ENCODE measurements at regions not wholly inside any gene's neighbourhood (a gene's known extent, or its start where the extent isn't known, plus 50 kb on each side); places are given as distances from the start of the nearest gene placed in this dataset.

- TF ChIP-seq, protein P1, sequence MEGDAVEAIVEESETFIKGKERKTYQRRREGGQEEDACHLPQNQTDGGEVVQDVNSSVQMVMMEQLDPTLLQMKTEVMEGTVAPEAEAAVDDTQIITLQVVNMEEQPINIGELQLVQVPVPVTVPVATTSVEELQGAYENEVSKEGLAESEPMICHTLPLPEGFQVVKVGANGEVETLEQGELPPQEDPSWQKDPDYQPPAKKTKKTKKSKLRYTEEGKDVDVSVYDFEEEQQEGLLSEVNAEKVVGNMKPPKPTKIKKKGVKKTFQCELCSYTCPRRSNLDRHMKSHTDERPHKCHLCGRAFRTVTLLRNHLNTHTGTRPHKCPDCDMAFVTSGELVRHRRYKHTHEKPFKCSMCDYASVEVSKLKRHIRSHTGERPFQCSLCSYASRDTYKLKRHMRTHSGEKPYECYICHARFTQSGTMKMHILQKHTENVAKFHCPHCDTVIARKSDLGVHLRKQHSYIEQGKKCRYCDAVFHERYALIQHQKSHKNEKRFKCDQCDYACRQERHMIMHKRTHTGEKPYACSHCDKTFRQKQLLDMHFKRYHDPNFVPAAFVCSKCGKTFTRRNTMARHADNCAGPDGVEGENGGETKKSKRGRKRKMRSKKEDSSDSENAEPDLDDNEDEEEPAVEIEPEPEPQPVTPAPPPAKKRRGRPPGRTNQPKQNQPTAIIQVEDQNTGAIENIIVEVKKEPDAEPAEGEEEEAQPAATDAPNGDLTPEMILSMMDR (conservative IDR thresholded peaks at IDR 0.05; ENCODE audit: low read length), result no peak
- TF ChIP-seq EZH2phosphoT487 (IDR thresholded peaks at IDR 0.05; ENCODE audit: borderline replicate concordance), result no peak
Measured at GRCh38 chrX:8272821-8273220, 101.8 kb upstream of the VCX2 start.

Measured in Loucy (cell line).